Endothelial cell of umbilical vein (primary cell): ENCODE measurements at regions not wholly inside any gene's neighbourhood (a gene's known extent, or its start where the extent isn't known, plus 50 kb on each side); places are given as distances from the start of the nearest gene placed in this dataset.

Experiments
- BruUV-seq: library from RNA; stranded (reverse); fragments of 400-500 nt; replicated peaks from 2 replicates; lab custom pipeline; 2021; lab: Mats Ljungman, UMichigan
- CTCF ChIA-PET: fragments of 300-600, 350-600 bp; sonication (Branson Sonifier 250); formaldehyde crosslinking; loops from one replicate; lab custom pipeline; 2021; ENCODE audit warnings: antibody characterized with exemption, inconsistent platforms; lab: Charles Lee
- POLR2A ChIA-PET: fragments of 300-600, 350-600 bp; sonication (Branson Sonifier 250); formaldehyde crosslinking; loops from one replicate; lab custom pipeline; 2021; ENCODE audit warnings: antibody characterized with exemption, inconsistent platforms; lab: Charles Lee
- DNase-seq: peaks from one replicate; pipeline ENCODE4 v3.0.0-alpha.2; 2011; ENCODE audit warnings: low read depth, low spot score
- FAIRE-seq: peaks from 2 replicates; lab custom pipeline; 2011; peaks lifted over from hg19 to GRCh38; lab: Jason Lieb, UNC
- H2AFZ ChIP-seq: 2 replicates; pipeline ENCODE4 v1.6.0; 2012; ENCODE audit warnings: low read depth, low read length, control low read depth, inconsistent platforms
- H3K27ac ChIP-seq: 2 replicates; pipeline ENCODE4 v1.5.1; 2011; ENCODE audit warnings: low read depth, mild to moderate bottlenecking, control low read depth, low read length, moderate library complexity; ENCODE audit not compliant: insufficient read depth
- H3K27me3 ChIP-seq, 2 experiments: 2 replicates each; pipeline versions ENCODE4 v1.6.0 to v1.6.1; 2011; ENCODE audit warnings: low read length in 2 of 2, mixed read lengths in 1 of 2; ENCODE audit not compliant: control insufficient read depth in 2 of 2, insufficient read depth in 2 of 2
- H3K36me3 ChIP-seq, 2 experiments: 2 replicates in 1 of 2; 3 replicates in 1 of 2; pipeline ENCODE4 v1.5.1; 2011; ENCODE audit warnings: low read length in 2 of 2, mild to moderate bottlenecking in 1 of 2, moderate library complexity in 1 of 2; ENCODE audit not compliant: control insufficient read depth in 2 of 2, insufficient read depth in 2 of 2; ENCODE audit errors: extremely low read depth in 1 of 2
- H3K4me1 ChIP-seq: 3 replicates; pipeline ENCODE4 v1.5.1; 2011; ENCODE audit warnings: mild to moderate bottlenecking, low read length; ENCODE audit not compliant: control insufficient read depth, insufficient read depth; ENCODE audit errors: extremely low read depth
- H3K4me2 ChIP-seq: 2 replicates; pipeline ENCODE4 v1.6.1; 2011; ENCODE audit warnings: low read length, control low read depth, mixed read lengths; ENCODE audit not compliant: insufficient read depth
- H3K4me3 ChIP-seq, 3 experiments: fragments of 200-600 bp in 1 of 3; sonication (generic), shearing (Covaris generic) in 1 of 3; replicated peaks in 1 of 3; 2 replicates each; pipeline ENCODE4 v1.5.1; 2011 to 2016; ENCODE audit warnings: control low read depth in 3 of 3, low read length in 3 of 3, mild to moderate bottlenecking in 2 of 3, inconsistent platforms in 1 of 3, low read depth in 1 of 3, moderate library complexity in 1 of 3; ENCODE audit not compliant: insufficient read depth in 1 of 3
- H3K79me2 ChIP-seq: 2 replicates; pipeline ENCODE4 v1.6.0; 2012; ENCODE audit warnings: low read length, inconsistent platforms; ENCODE audit not compliant: control insufficient read depth, insufficient read depth
- H3K9ac ChIP-seq: replicated peaks from 2 replicates; pipeline ENCODE3; 2011; ENCODE audit warnings: low read length, control low read depth; ENCODE audit not compliant: insufficient read depth; ENCODE audit errors: extremely low read depth
- H3K9me1 ChIP-seq: replicated peaks from 3 replicates; pipeline ENCODE4 v1.6.0; 2011; ENCODE audit warnings: mild to moderate bottlenecking, low read length; ENCODE audit not compliant: control insufficient read depth, insufficient read depth; ENCODE audit errors: extremely low read depth
- H3K9me3 ChIP-seq: replicated peaks from 2 replicates; pipeline ENCODE4 v1.5.1; 2012; ENCODE audit warnings: low read length, inconsistent platforms; ENCODE audit not compliant: control insufficient read depth, insufficient read depth
- H4K20me1 ChIP-seq: replicated peaks from 2 replicates; pipeline ENCODE3; 2011; ENCODE audit warnings: mild to moderate bottlenecking, low read length; ENCODE audit not compliant: control insufficient read depth, insufficient read depth; ENCODE audit errors: extremely low read depth
- CTCF ChIP-seq, 2 donors: IDR thresholded peaks; 1 replicate in 1 of 2; 2 replicates in 1 of 2; pipeline ENCODE4 v1.5.1; 2011; ENCODE audit warnings: low read length in 2 of 2, mild to moderate bottlenecking in 2 of 2, moderate library complexity in 2 of 2, control low read depth in 1 of 2, inconsistent platforms in 1 of 2, low read depth in 1 of 2; ENCODE audit not compliant: insufficient read depth in 1 of 2; ENCODE audit errors: extremely low read depth in 1 of 2
- EZH2 ChIP-seq: IDR thresholded peaks from 2 replicates; pipeline ENCODE4 v1.6.1; 2012; ENCODE audit warnings: borderline replicate concordance, low read depth, mild to moderate bottlenecking, moderate library complexity, low read length, inconsistent platforms; ENCODE audit not compliant: severe bottlenecking
- FOS ChIP-seq: IDR thresholded peaks from 2 replicates; pipeline ENCODE4 v1.6.1; 2011; ENCODE audit warnings: mild to moderate bottlenecking, low read length, moderate library complexity, borderline replicate concordance; ENCODE audit not compliant: insufficient read depth
- GATA2 ChIP-seq: IDR thresholded peaks from 2 replicates; pipeline ENCODE4 v1.7.0; 2011; ENCODE audit warnings: low read depth, mild to moderate bottlenecking, moderate library complexity, mixed read lengths, low read length; ENCODE audit not compliant: insufficient read length, insufficient read depth
- JUN ChIP-seq: IDR thresholded peaks from 2 replicates; pipeline ENCODE4 v1.6.1; 2011; ENCODE audit warnings: borderline replicate concordance, low read depth; ENCODE audit not compliant: insufficient read length, insufficient read depth
- MYC ChIP-seq: IDR thresholded peaks from one replicate; pipeline ENCODE4 v1.6.1; 2011; ENCODE audit warnings: mild to moderate bottlenecking, low read depth, low read length
- POLR2A ChIP-seq: IDR thresholded peaks from 2 replicates; pipeline ENCODE4 v1.6.1; 2012; ENCODE audit warnings: low read depth, mild to moderate bottlenecking, control low read depth, low read length
- POLR2AphosphoS5 ChIP-seq: IDR thresholded peaks from 2 replicates; pipeline ENCODE4 v1.6.1; 2012; ENCODE audit warnings: low read depth, mild to moderate bottlenecking, control low read depth, low read length, moderate library complexity; ENCODE audit not compliant: insufficient read depth
- dilution Hi-C: fragments of 300-500 bp; cut with MboI; formaldehyde crosslinking; loops from one replicate; pipeline ENCODE4 v1.15.0; 2019; ENCODE audit warnings: low sequenced_read_pairs; ENCODE audit not compliant: extremely low pct_ligation_motif_present
- intact Hi-C: fragments of 100-400 bp; cut with micrococcal nuclease; formaldehyde crosslinking; loops from one replicate; pipeline ENCODE4 v1.10.0; 2022
- TF ChIP-seq, protein P1 (sequence below): IDR thresholded peaks from 2 replicates; pipeline ENCODE4 v1.6.1; 2011; ENCODE audit not compliant: insufficient read depth, insufficient read length

DNA sequence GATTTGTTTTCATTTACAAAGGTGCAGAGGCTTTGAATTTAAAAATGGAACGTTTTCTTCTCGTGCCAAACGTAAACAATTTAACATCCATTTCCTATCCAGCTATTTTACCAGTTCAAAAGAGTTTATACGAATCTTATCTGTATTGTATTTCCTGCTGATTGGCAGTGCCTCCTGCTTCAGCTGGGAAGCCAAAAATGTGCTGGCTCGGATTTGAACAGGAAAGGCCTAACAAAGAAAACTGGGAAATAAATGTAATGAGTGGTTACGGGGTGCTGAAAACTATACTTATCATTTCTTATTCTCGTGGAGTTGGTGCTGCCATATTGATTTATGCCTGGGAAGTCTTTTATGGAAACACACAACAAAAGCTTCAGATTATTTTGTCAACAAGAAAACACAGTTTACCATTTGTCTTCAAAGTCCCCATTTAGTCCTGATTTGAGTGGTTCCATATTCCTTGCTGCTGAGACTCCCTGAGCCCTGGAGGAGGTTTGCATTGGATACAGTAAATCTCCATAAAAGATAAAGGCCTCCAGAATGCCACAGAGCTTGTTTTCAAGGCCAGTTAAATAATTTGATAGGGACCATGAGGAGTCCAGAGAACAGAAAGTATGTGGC lies 507.4 kb downstream of the RASEF start:
- no TSS peak for BruUV-seq
- DNase-seq (no peak), FAIRE-seq (no peak)
- intact Hi-C loops: no loop called here
- Histone ChIP-seq H3K4me3 (no peak overlapping the region), H3K9me1 (no peaks in the 10 kb centered on the region), H3K36me3 (no peaks in the 10 kb centered on the region), H3K9me3 (no peaks in the 10 kb centered on the region), H2AFZ (no peak overlapping the region), H4K20me1 (no peaks in the 10 kb centered on the region), H3K9ac (no peak overlapping the region), H3K4me1 (no peaks in the 10 kb centered on the region), H3K79me2 (no peaks in the 10 kb centered on the region), H3K27me3 (no peaks in the 10 kb centered on the region), H3K4me2 (no peak overlapping the region), H3K27ac (no peak overlapping the region)
- dilution Hi-C loops: no loop called here
- ChIA-PET POLR2A (no interaction called here), CTCF (no interaction called here)
- TF ChIP-seq, protein P1, sequence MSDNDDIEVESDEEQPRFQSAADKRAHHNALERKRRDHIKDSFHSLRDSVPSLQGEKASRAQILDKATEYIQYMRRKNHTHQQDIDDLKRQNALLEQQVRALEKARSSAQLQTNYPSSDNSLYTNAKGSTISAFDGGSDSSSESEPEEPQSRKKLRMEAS: no peak
- TF ChIP-seq JUN (no peak), MYC (no peak), EZH2 (no peak), CTCF (IDR thresholded peaks at IDR 0.05; ENCODE audit: extremely low read depth in 1 of 2, insufficient read depth in 1 of 2, low read depth in 1 of 2, low read length in 2 of 2) (no peak), GATA2 (no peak), FOS (no peak), POLR2AphosphoS5 (no peak), POLR2A (no peak)
